WTC11 (cell line): ENCODE measurements at regions not wholly inside any gene's neighbourhood (a gene's known extent, or its start where the extent isn't known, plus 50 kb on each side); places are given as distances from the start of the nearest gene placed in this dataset.

ENCODE experiments used
- ATAC-seq: fragments of 200-7000 bp; cut with Tn5 transposase; 2 replicates; pipeline ENCODE4 v1.10.0; 2021; ENCODE audit warnings: mild to moderate bottlenecking, moderate library complexity
- CTCF ChIA-PET: fragments of 300-600 bp; sonication (Branson Sonifier 250); formaldehyde crosslinking; loops from one replicate; lab custom pipeline; 2021; ENCODE audit warnings: antibody characterized with exemption; lab: Charles Lee
- POLR2A ChIA-PET: fragments of 350-600 bp; sonication (Branson Sonifier 250); formaldehyde crosslinking; loops from one replicate; lab custom pipeline; 2021; ENCODE audit warnings: antibody characterized with exemption; lab: Charles Lee
- DNase-seq: peaks from one replicate; pipeline ENCODE4 v3.0.0; 2021; ENCODE audit warnings: low spot score
- H3K27ac Mint-ChIP-seq: 2 replicates; pipeline ENCODE4 v1.8.0; 2021; ENCODE audit warnings: mixed read lengths
- H3K27me3 Mint-ChIP-seq: 2 replicates; pipeline ENCODE4 v1.8.0; 2021; ENCODE audit warnings: low read depth, mild to moderate bottlenecking, moderate library complexity, mixed read lengths
- H3K36me3 Mint-ChIP-seq: 2 replicates; pipeline ENCODE4 v1.8.0; 2021; ENCODE audit warnings: mixed read lengths
- H3K4me1 Mint-ChIP-seq: 2 replicates; pipeline ENCODE4 v1.8.0; 2022; ENCODE audit warnings: mixed read lengths
- H3K4me3 Mint-ChIP-seq: 2 replicates; pipeline ENCODE4 v1.8.0; 2021; ENCODE audit warnings: mild to moderate bottlenecking, moderate library complexity, mixed read lengths
- H3K9me3 Mint-ChIP-seq: 2 replicates; pipeline ENCODE4 v1.8.0; 2021; ENCODE audit warnings: mixed read lengths
- EMX1 ChIP-seq: fragments of 250-450 bp; sonication (Bioruptor Pico); IDR thresholded peaks from 2 replicates; pipeline ENCODE4 v1.8.0; 2021; ENCODE audit warnings: mild to moderate bottlenecking
- FOXJ3 ChIP-seq: sonication (generic); formaldehyde crosslinking; IDR thresholded peaks from 2 replicates; pipeline ENCODE4 v1.9.0; 2021; ENCODE audit warnings: missing genetic modification reagents, mild to moderate bottlenecking, borderline replicate concordance
- FOXK1 ChIP-seq: sonication (generic); formaldehyde crosslinking; IDR thresholded peaks from 2 replicates; pipeline ENCODE4 v1.8.0; 2022; ENCODE audit warnings: mild to moderate bottlenecking, moderate library complexity, missing genetic modification reagents
- FOXP1 ChIP-seq: sonication (generic); formaldehyde crosslinking; IDR thresholded peaks from 2 replicates; pipeline ENCODE4 v1.8.0; 2022; ENCODE audit warnings: missing genetic modification reagents, mild to moderate bottlenecking, moderate library complexity, borderline replicate concordance
- GABPB1 ChIP-seq: sonication (generic); formaldehyde crosslinking; IDR thresholded peaks from 2 replicates; pipeline ENCODE4 v1.8.1; 2023; ENCODE audit warnings: mild to moderate bottlenecking, missing genetic modification reagents
- GTF2I ChIP-seq: fragments of 250-450 bp; sonication (Bioruptor Pico); conservative IDR thresholded peaks from 2 replicates; pipeline ENCODE4 v1.4.0; 2021; ENCODE audit warnings: mild to moderate bottlenecking
- JUN ChIP-seq: sonication (generic); formaldehyde crosslinking; IDR thresholded peaks from 2 replicates; pipeline ENCODE4 v1.8.0; 2023; ENCODE audit warnings: mild to moderate bottlenecking, missing genetic modification reagents
- KAT7 ChIP-seq: sonication (generic); formaldehyde crosslinking; IDR thresholded peaks from 2 replicates; pipeline ENCODE4 v1.8.1; 2023; ENCODE audit warnings: missing genetic modification reagents, mild to moderate bottlenecking, borderline replicate concordance
- NFATC4 ChIP-seq: fragments of 250-450 bp; sonication (Bioruptor Pico); IDR thresholded peaks from 2 replicates; pipeline ENCODE4 v1.9.0; 2021; ENCODE audit warnings: mild to moderate bottlenecking
- SMAD4 ChIP-seq: sonication (generic); formaldehyde crosslinking; IDR thresholded peaks from 2 replicates; pipeline ENCODE4 v1.8.0; 2022; ENCODE audit warnings: mild to moderate bottlenecking, missing genetic modification reagents
- SP1 ChIP-seq: sonication (generic); formaldehyde crosslinking; conservative IDR thresholded peaks from 2 replicates; pipeline ENCODE4 v1.8.1; 2022; ENCODE audit warnings: missing genetic modification reagents
- ZNF219 ChIP-seq: sonication (generic); formaldehyde crosslinking; IDR thresholded peaks from 2 replicates; pipeline ENCODE4 v1.8.0; 2023; ENCODE audit warnings: missing genetic modification reagents, mild to moderate bottlenecking, borderline replicate concordance
- ZNF232 ChIP-seq: sonication (generic); formaldehyde crosslinking; IDR thresholded peaks from 2 replicates; pipeline ENCODE4 v1.8.0; 2022; ENCODE audit warnings: mild to moderate bottlenecking, missing genetic modification reagents
- TF ChIP-seq, protein P1 (sequence below): sonication (generic); formaldehyde crosslinking; conservative IDR thresholded peaks from 2 replicates; pipeline ENCODE4 v1.8.1; 2022; ENCODE audit warnings: mild to moderate bottlenecking, missing genetic modification reagents
- TF ChIP-seq, protein P2 (sequence below): fragments of 200-600 bp; IDR thresholded peaks from 2 replicates; pipeline ENCODE4 v1.8.0; 2022; ENCODE audit warnings: antibody characterized with exemption
- TF ChIP-seq, protein P3 (sequence below): fragments of 250-450 bp; sonication (Bioruptor Pico); IDR thresholded peaks from 2 replicates; pipeline ENCODE4 v1.9.0; 2021; ENCODE audit warnings: mild to moderate bottlenecking
- TF ChIP-seq, protein P4 (sequence below): fragments of 250-450 bp; sonication (Bioruptor Pico); IDR thresholded peaks from 2 replicates; pipeline ENCODE4 v1.8.0; 2021; ENCODE audit warnings: mild to moderate bottlenecking
- TF ChIP-seq, protein P5 (sequence below): sonication (generic); formaldehyde crosslinking; IDR thresholded peaks from 2 replicates; pipeline ENCODE4 v1.8.1; 2022; ENCODE audit warnings: low read depth, mild to moderate bottlenecking, moderate library complexity, missing genetic modification reagents, borderline replicate concordance
- TF ChIP-seq, protein P6 (sequence below): sonication (generic); formaldehyde crosslinking; IDR thresholded peaks from 2 replicates; pipeline ENCODE4 v1.8.0; 2022; ENCODE audit warnings: mild to moderate bottlenecking, missing genetic modification reagents
- TF ChIP-seq, protein P7 (sequence below): sonication (generic); formaldehyde crosslinking; IDR thresholded peaks from 2 replicates; pipeline ENCODE4 v1.8.1; 2022; ENCODE audit warnings: mild to moderate bottlenecking, moderate library complexity, missing genetic modification reagents
- TF ChIP-seq, protein P8 (sequence below): sonication (generic); formaldehyde crosslinking; IDR thresholded peaks from 2 replicates; pipeline ENCODE4 v1.8.1; 2023; ENCODE audit warnings: mild to moderate bottlenecking, moderate library complexity, missing genetic modification reagents
- TF ChIP-seq, protein P9 (sequence below): fragments of 250-450 bp; sonication (Bioruptor Pico); IDR thresholded peaks from 2 replicates; pipeline ENCODE4 v1.9.0; 2021; ENCODE audit warnings: mild to moderate bottlenecking

DNA sequence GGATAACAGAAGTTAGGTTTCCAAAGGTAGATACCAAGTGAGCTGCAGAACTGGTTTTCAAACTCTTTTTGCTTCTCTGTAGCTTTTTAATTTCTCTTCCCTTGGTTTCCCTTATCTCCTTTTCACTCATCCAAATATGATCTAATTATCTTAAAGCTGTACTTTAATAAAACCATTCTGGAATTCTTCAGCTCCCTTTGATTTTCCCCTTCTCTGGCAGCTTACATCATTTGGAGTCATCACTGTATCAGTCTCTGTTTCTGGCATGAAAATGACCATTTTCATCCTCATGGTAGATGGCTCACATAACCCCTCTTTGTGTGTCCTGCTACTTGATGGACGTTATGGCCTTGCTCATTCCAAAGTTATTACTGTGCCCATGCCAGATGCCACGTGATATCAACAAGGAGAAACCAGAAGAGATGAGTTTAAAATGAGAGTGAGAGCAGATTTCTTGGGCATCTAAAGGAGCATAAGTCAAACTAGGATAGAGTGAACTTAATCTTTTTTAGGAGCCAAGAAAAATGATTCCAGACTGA is 620.2 kb downstream of the QKI start:
- Mint-ChIP-seq H3K27ac (no peak overlapping the region), H3K4me1 (no peaks in the 10 kb centered on the region)
- no peak for DNase-seq
- TF ChIP-seq, protein P1, sequence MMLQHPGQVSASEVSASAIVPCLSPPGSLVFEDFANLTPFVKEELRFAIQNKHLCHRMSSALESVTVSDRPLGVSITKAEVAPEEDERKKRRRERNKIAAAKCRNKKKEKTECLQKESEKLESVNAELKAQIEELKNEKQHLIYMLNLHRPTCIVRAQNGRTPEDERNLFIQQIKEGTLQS: no peak
- TF ChIP-seq JUN (CRISPR knock-in tag): no peak
- TF ChIP-seq GABPB1 (CRISPR knock-in tag): no peak
- TF ChIP-seq KAT7 (CRISPR knock-in tag): no peak
- TF ChIP-seq FOXK1: no peak
- no peak for TF ChIP-seq SMAD4 (CRISPR knock-in tag)
- TF ChIP-seq, protein P2, sequence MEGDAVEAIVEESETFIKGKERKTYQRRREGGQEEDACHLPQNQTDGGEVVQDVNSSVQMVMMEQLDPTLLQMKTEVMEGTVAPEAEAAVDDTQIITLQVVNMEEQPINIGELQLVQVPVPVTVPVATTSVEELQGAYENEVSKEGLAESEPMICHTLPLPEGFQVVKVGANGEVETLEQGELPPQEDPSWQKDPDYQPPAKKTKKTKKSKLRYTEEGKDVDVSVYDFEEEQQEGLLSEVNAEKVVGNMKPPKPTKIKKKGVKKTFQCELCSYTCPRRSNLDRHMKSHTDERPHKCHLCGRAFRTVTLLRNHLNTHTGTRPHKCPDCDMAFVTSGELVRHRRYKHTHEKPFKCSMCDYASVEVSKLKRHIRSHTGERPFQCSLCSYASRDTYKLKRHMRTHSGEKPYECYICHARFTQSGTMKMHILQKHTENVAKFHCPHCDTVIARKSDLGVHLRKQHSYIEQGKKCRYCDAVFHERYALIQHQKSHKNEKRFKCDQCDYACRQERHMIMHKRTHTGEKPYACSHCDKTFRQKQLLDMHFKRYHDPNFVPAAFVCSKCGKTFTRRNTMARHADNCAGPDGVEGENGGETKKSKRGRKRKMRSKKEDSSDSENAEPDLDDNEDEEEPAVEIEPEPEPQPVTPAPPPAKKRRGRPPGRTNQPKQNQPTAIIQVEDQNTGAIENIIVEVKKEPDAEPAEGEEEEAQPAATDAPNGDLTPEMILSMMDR: no peak
- TF ChIP-seq, protein P3, sequence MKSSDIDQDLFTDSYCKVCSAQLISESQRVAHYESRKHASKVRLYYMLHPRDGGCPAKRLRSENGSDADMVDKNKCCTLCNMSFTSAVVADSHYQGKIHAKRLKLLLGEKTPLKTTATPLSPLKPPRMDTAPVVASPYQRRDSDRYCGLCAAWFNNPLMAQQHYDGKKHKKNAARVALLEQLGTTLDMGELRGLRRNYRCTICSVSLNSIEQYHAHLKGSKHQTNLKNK (CRISPR knock-in tag): no peak
- TF ChIP-seq, protein P4, sequence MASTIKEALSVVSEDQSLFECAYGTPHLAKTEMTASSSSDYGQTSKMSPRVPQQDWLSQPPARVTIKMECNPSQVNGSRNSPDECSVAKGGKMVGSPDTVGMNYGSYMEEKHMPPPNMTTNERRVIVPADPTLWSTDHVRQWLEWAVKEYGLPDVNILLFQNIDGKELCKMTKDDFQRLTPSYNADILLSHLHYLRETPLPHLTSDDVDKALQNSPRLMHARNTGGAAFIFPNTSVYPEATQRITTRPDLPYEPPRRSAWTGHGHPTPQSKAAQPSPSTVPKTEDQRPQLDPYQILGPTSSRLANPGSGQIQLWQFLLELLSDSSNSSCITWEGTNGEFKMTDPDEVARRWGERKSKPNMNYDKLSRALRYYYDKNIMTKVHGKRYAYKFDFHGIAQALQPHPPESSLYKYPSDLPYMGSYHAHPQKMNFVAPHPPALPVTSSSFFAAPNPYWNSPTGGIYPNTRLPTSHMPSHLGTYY: no peak
- TF ChIP-seq, protein P5, sequence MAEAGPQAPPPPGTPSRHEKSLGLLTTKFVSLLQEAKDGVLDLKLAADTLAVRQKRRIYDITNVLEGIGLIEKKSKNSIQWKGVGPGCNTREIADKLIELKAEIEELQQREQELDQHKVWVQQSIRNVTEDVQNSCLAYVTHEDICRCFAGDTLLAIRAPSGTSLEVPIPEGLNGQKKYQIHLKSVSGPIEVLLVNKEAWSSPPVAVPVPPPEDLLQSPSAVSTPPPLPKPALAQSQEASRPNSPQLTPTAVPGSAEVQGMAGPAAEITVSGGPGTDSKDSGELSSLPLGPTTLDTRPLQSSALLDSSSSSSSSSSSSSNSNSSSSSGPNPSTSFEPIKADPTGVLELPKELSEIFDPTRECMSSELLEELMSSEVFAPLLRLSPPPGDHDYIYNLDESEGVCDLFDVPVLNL (CRISPR knock-in tag): no peak
- TF ChIP-seq GTF2I (CRISPR knock-in tag): no peak
- TF ChIP-seq, all 79 proteins: peak for 0
- H3K4me3 Mint-ChIP-seq: no peak overlapping the region
- no peaks in the 10 kb centered on the region for H3K27me3 Mint-ChIP-seq
- ChIA-PET CTCF (interaction anchor here (1.5 kb wide), 1 partner anchor 75 kb away, joined by 4 read pairs; no protein-coding TSS in a partner anchor), POLR2A (no interaction called here)
- H3K36me3 Mint-ChIP-seq: no peaks in the 10 kb centered on the region
- ATAC-seq: no peak
- H3K9me3 Mint-ChIP-seq: no peaks in the 10 kb centered on the region

DNA sequence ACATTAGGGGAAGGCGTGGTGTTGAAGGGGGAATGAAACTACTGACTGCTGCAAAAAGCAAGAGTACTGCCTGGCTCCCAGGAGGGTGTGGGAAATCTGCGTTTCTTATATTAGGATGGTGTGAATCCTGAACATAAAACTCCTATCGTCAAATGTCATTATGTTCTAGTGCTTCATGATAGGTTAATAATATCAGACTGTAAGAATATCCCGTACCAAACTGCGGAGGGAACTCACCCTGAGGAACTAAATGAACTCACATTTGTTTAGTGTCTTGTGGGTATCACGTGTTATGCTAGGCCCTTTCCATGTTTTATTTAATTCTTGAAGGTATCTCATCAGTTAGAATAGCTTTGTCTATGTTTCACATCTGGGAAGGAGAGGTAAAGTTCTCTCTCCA is 610.7 kb downstream of the QKI start:
- CTCF ChIA-PET: no interaction called here
- Mint-ChIP-seq H3K4me3 (no peak overlapping the region), H3K4me1 (no peaks in the 10 kb centered on the region), H3K27me3 (no peaks in the 10 kb centered on the region), H3K36me3 (no peaks in the 10 kb centered on the region), H3K27ac (no peak overlapping the region), H3K9me3 (no peaks in the 10 kb centered on the region)
- POLR2A ChIA-PET: no interaction called here
- ATAC-seq (no peak), DNase-seq (no peak)
- TF ChIP-seq, protein P6, sequence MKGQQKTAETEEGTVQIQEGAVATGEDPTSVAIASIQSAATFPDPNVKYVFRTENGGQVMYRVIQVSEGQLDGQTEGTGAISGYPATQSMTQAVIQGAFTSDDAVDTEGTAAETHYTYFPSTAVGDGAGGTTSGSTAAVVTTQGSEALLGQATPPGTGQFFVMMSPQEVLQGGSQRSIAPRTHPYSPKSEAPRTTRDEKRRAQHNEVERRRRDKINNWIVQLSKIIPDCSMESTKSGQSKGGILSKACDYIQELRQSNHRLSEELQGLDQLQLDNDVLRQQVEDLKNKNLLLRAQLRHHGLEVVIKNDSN (CRISPR knock-in tag): no peak
- TF ChIP-seq EMX1 (CRISPR knock-in tag) (no peak), ZNF219 (CRISPR knock-in tag) (no peak), NFATC4 (CRISPR knock-in tag) (no peak), FOXJ3 (CRISPR knock-in tag) (no peak), FOXP1 (CRISPR knock-in tag) (no peak), JUN (CRISPR knock-in tag) (no peak), ZNF232 (CRISPR knock-in tag) (no peak), SP1 (CRISPR knock-in tag) (no peak)
- TF ChIP-seq, protein P7, sequence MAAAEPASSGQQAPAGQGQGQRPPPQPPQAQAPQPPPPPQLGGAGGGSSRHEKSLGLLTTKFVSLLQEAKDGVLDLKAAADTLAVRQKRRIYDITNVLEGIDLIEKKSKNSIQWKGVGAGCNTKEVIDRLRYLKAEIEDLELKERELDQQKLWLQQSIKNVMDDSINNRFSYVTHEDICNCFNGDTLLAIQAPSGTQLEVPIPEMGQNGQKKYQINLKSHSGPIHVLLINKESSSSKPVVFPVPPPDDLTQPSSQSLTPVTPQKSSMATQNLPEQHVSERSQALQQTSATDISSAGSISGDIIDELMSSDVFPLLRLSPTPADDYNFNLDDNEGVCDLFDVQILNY (CRISPR knock-in tag): no peak
- TF ChIP-seq, protein P8, sequence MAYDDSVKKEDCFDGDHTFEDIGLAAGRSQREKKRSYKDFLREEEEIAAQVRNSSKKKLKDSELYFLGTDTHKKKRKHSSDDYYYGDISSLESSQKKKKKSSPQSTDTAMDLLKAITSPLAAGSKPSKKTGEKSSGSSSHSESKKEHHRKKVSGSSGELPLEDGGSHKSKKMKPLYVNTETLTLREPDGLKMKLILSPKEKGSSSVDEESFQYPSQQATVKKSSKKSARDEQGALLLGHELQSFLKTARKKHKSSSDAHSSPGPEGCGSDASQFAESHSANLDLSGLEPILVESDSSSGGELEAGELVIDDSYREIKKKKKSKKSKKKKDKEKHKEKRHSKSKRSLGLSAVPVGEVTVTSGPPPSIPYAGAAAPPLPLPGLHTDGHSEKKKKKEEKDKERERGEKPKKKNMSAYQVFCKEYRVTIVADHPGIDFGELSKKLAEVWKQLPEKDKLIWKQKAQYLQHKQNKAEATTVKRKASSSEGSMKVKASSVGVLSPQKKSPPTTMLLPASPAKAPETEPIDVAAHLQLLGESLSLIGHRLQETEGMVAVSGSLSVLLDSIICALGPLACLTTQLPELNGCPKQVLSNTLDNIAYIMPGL (CRISPR knock-in tag): no peak
- TF ChIP-seq, protein P2: no peak
- TF ChIP-seq, protein P9, sequence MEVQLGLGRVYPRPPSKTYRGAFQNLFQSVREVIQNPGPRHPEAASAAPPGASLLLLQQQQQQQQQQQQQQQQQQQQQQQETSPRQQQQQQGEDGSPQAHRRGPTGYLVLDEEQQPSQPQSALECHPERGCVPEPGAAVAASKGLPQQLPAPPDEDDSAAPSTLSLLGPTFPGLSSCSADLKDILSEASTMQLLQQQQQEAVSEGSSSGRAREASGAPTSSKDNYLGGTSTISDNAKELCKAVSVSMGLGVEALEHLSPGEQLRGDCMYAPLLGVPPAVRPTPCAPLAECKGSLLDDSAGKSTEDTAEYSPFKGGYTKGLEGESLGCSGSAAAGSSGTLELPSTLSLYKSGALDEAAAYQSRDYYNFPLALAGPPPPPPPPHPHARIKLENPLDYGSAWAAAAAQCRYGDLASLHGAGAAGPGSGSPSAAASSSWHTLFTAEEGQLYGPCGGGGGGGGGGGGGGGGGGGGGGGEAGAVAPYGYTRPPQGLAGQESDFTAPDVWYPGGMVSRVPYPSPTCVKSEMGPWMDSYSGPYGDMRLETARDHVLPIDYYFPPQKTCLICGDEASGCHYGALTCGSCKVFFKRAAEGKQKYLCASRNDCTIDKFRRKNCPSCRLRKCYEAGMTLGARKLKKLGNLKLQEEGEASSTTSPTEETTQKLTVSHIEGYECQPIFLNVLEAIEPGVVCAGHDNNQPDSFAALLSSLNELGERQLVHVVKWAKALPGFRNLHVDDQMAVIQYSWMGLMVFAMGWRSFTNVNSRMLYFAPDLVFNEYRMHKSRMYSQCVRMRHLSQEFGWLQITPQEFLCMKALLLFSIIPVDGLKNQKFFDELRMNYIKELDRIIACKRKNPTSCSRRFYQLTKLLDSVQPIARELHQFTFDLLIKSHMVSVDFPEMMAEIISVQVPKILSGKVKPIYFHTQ (CRISPR knock-in tag): no peak
